GM10248 (cell line): ENCODE measurements at regions not wholly inside any gene's neighbourhood (a gene's known extent, or its start where the extent isn't known, plus 50 kb on each side); places are given as distances from the start of the nearest gene placed in this dataset.

ENCODE experiments used
- CTCF ChIA-PET: fragments of 300-600 bp; sonication (Branson Sonifier 250); formaldehyde crosslinking; extraction: SDS; loops from one replicate; lab custom pipeline; 2021; ENCODE audit warnings: antibody characterized with exemption; lab: Yijun Ruan, JAX
- POLR2A ChIA-PET: fragments of 350-650 bp; sonication (Branson Sonifier 250); formaldehyde crosslinking; extraction: SDS; loops from one replicate; lab custom pipeline; 2020; ENCODE audit warnings: antibody characterized with exemption; lab: Yijun Ruan, JAX
- DNase-seq: peaks from one replicate; pipeline ENCODE4 v3.0.0; 2012; ENCODE audit errors: extremely low spot score
- TF ChIP-seq, protein P1 (sequence below): IDR thresholded peaks from 2 replicates; pipeline ENCODE4 v1.5.1; 2012; ENCODE audit warnings: mild to moderate bottlenecking, low read depth; ENCODE audit errors: extremely low read depth, missing control alignments, control extremely low read depth

DNA sequence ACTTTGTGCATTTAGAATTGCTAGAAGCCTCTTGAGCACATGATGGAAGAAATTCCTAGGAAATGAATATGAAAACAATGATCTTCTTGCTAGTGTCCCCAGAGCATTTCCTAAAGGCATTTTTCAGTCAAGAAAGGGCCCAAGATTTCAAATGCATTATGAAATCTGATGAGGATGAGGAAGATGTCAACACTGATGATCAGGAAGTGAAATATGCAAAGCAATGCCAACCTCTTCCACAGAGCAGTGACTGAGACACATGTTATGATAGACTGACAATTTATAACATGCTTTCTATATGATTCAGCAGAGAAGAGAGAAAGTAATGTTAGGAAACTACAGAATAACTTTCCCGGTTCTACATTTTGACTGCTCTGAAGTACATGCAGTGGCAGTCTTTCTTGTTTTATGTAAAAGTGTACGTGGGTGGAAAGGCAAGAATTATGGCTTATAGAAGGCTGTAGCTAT lies 859.1 kb upstream of the GOT2 start:
- no peak for DNase-seq
- TF ChIP-seq, protein P1, sequence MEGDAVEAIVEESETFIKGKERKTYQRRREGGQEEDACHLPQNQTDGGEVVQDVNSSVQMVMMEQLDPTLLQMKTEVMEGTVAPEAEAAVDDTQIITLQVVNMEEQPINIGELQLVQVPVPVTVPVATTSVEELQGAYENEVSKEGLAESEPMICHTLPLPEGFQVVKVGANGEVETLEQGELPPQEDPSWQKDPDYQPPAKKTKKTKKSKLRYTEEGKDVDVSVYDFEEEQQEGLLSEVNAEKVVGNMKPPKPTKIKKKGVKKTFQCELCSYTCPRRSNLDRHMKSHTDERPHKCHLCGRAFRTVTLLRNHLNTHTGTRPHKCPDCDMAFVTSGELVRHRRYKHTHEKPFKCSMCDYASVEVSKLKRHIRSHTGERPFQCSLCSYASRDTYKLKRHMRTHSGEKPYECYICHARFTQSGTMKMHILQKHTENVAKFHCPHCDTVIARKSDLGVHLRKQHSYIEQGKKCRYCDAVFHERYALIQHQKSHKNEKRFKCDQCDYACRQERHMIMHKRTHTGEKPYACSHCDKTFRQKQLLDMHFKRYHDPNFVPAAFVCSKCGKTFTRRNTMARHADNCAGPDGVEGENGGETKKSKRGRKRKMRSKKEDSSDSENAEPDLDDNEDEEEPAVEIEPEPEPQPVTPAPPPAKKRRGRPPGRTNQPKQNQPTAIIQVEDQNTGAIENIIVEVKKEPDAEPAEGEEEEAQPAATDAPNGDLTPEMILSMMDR, result no peak
- POLR2A ChIA-PET, result no interaction called here

DNA sequence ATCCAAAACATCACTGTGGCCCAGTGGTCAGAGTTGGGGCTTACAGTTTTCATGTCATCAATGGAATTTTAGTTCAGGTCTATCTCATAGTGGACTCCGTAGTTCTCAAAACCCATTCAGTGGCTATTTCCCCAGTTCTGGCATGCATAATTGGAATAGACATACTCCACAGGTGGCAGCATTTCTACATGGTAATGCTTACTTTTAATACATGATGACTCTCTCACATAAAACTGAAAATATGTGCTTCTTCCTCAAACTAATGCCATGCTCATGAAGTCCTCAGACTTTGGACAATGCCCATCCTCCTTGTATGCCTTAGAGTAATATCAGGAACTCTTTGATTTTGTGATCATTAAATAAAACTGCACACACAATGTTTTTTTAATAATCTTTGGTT lies 857.4 kb upstream of the GOT2 start:
- ChIA-PET CTCF (no interaction called here), POLR2A (no interaction called here)
- TF ChIP-seq, protein P1, result no peak
- no peak for DNase-seq

More for the DNA sequence above, 859.1 kb upstream of the GOT2 start:
- CTCF ChIA-PET, result no interaction called here

DNA sequence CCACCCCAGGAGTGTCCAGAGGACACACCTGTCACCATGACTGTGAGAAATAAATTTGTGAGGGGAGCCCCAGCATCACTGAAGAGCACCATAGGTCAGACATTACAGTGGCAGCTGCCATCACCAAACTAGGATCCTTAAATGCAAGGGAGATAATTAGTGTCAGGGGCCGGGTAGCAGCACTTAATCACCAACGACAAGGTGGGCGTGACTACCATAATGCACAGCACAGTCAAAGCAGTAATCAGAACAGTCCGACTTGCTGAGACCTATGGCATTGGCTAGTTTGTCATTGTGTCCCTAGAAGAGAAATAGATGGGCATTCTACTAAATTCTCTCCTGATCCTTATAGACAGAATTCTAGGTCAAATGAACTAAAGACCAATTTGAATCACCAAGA lies 856.7 kb upstream of the GOT2 start:
- ChIA-PET CTCF (no interaction called here), POLR2A (no interaction called here)
- TF ChIP-seq, protein P1, result no peak
- no peak for DNase-seq

DNA sequence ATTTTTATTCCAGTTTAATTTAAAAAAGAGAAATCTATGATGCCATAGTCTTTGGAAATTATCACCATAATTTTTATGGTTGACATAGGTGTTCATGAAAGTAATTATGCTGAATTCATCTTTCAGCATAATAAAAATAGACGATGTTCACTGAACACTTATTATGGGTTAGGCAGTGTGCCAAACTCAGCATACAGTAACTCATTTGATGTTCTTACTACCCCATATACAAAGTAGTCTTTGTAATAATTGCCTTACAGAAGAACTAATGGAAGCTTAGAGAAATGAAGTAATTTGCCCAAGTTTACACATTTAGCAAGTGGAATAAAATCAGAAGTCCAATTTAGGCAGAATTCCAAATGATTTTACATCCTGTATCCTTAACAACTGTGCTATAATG lies 852.2 kb upstream of the GOT2 start:
- ChIA-PET POLR2A (no interaction called here), CTCF (no interaction called here)
- TF ChIP-seq, protein P1, result no peak
- no peak for DNase-seq

DNA sequence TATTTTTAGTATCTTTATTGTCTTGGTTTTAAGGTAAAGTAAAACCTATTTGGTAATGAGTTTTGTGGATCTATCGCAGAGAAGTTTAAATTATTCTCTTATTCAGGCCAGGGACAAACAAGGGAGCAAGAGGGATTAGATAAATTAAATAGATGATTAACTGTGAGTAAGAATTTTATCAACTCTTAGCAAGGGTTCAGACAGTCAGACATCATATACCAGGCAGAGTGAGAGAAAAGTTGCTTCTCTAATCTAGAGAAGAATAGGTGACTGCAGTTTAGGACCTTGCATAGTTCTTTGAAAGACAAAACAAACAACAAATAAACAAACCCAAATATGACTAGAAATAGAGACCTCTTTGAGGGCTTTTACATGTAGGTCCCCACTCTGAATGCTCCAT lies 840.2 kb upstream of the GOT2 start:
- DNase-seq, result no peak
- TF ChIP-seq, protein P1, result no peak
- ChIA-PET POLR2A (no interaction called here), CTCF (no interaction called here)

DNA sequence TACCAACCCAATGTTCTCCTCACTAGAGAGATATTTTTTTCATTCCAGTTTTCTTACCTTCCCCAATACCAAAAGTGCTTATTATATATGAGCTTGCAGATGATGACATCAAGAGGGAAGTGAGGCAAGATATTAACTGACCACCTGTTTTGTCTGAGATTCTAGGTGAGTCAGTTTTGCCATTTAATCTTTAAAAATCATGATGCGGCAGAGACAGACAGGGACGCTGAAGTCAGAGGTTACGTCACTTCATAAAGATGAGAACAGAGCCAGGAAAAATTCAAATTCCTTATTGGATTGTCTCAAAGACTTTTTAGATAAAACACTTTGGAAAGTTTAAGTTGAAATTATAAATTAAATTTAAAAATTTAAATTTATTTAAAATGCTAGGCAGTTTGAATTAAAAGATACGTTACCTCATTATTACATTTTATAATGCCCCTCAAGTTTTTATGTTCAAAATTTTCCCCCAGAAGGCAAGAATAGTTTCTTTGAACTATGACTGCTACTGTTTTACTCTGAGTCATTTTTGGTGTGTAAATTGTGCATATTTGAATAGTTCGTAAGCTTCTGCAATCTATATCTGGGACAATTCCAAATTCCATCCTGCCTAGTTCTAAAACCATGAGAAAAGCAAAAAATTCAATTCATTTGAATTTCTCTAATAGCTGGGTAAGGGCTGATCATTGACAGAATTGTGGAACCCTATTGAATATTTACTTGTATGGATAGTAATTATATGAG lies 839.6 kb upstream of the GOT2 start:
- POLR2A ChIA-PET, result no interaction called here
- CTCF ChIA-PET, result no interaction called here
- TF ChIP-seq, protein P1, result no peak
- DNase-seq, result no peak
